Liver (tissue), 3 donors: ENCODE measurements at regions not wholly inside any gene's neighbourhood (a gene's known extent, or its start where the extent isn't known, plus 50 kb on each side); places are given as distances from the start of the nearest gene placed in this dataset.

Experiments used
- EGR1 ChIP-seq, 2 donors: IDR thresholded peaks; 2 replicates each; pipeline ENCODE4 v1.6.1; 2016 to 2018; ENCODE audit warnings: antibody characterized with exemption in 2 of 2, low read depth in 2 of 2
- HNF4A ChIP-seq, 2 donors: conservative IDR thresholded peaks; 2 replicates each; pipeline ENCODE4 v1.6.1; 2016; ENCODE audit warnings: antibody characterized with exemption in 2 of 2, mild to moderate bottlenecking in 2 of 2
- RAD21 ChIP-seq, 2 donors: IDR thresholded peaks; 2 replicates each; pipeline ENCODE4 v1.6.1; 2016; ENCODE audit warnings: antibody characterized with exemption in 2 of 2, mild to moderate bottlenecking in 2 of 2
- REST ChIP-seq: IDR thresholded peaks from 2 replicates; pipeline ENCODE4 v1.6.1; 2016; ENCODE audit warnings: antibody characterized with exemption, mild to moderate bottlenecking
- YY1 ChIP-seq: IDR thresholded peaks from 2 replicates; pipeline ENCODE4 v1.6.1; 2016; ENCODE audit warnings: antibody characterized with exemption, mild to moderate bottlenecking
- ZBTB33 ChIP-seq: IDR thresholded peaks from 2 replicates; pipeline ENCODE4 v1.6.1; 2016; ENCODE audit warnings: antibody characterized with exemption
- TF ChIP-seq, protein P1 (sequence below): fragments of 150-350 bp; IDR thresholded peaks from 2 replicates; pipeline ENCODE4 v1.5.1; 2017; ENCODE audit warnings: improper control_type of control experiment, low read depth, low read length; ENCODE audit not compliant: missing input control
- TF ChIP-seq, protein P2 (sequence below): IDR thresholded peaks from 2 replicates; pipeline ENCODE4 v1.6.1; 2016; ENCODE audit warnings: antibody characterized with exemption
- donor health status: healthy.
- donor health status: healthy.

DNA sequence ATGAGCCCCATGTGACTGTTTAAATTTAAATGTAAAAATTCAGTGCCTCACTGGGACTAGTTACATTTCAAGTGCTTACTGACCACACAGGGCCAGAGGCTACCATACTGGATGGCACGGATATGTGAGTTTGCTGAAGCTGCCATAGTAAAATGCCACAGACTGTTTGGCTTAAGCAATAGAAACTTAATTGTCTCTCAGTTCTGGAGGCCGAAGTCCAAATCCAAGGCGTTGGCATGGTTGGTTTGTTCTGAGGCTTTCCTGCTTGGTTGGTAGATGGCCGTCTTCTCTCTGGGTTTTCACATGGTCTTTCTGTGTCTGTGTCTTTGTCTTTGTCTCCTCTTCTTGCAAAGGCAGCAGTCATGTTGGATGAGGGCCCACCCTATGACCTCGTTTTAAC lies 878.9 kb upstream of the RBFOX1 start:
- TF ChIP-seq REST (no peak), ZBTB33 (no peak), RAD21 (IDR thresholded peaks at IDR 0.05) (no peak), HNF4A (conservative IDR thresholded peaks at IDR 0.05) (no peak), EGR1 (IDR thresholded peaks at IDR 0.05; ENCODE audit: low read depth in 2 of 2) (no peak), YY1 (no peak)
- TF ChIP-seq, protein P1, sequence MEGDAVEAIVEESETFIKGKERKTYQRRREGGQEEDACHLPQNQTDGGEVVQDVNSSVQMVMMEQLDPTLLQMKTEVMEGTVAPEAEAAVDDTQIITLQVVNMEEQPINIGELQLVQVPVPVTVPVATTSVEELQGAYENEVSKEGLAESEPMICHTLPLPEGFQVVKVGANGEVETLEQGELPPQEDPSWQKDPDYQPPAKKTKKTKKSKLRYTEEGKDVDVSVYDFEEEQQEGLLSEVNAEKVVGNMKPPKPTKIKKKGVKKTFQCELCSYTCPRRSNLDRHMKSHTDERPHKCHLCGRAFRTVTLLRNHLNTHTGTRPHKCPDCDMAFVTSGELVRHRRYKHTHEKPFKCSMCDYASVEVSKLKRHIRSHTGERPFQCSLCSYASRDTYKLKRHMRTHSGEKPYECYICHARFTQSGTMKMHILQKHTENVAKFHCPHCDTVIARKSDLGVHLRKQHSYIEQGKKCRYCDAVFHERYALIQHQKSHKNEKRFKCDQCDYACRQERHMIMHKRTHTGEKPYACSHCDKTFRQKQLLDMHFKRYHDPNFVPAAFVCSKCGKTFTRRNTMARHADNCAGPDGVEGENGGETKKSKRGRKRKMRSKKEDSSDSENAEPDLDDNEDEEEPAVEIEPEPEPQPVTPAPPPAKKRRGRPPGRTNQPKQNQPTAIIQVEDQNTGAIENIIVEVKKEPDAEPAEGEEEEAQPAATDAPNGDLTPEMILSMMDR: no peak
- TF ChIP-seq, protein P2, sequence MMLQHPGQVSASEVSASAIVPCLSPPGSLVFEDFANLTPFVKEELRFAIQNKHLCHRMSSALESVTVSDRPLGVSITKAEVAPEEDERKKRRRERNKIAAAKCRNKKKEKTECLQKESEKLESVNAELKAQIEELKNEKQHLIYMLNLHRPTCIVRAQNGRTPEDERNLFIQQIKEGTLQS: no peak
